Fibroblast of lung (primary cell): ENCODE measurements at regions not wholly inside any gene's neighbourhood (a gene's known extent, or its start where the extent isn't known, plus 50 kb on each side); places are given as distances from the start of the nearest gene placed in this dataset.
"Not testable (repeated sequence)": the region's sequence is repeated elsewhere in the genome, so short reads cannot be mapped to it uniquely, and the experiment has no call there.

Experiments
- EZH2 ChIP-seq: IDR thresholded peaks from 2 replicates; pipeline ENCODE4 v1.5.1; 2012; ENCODE audit warnings: low read length, control low read depth, mild to moderate bottlenecking; ENCODE audit errors: missing control alignments
- TF ChIP-seq, protein P1 (sequence below), 2 donors: IDR thresholded peaks in 1 of 2; conservative IDR thresholded peaks in 1 of 2; 1 replicate in 1 of 2; 2 replicates in 1 of 2; pipeline ENCODE4 v1.5.1; 2011 to 2012; ENCODE audit warnings: low read length in 2 of 2, control low read depth in 1 of 2, inconsistent platforms in 1 of 2, low read depth in 1 of 2, mild to moderate bottlenecking in 1 of 2

DNA sequence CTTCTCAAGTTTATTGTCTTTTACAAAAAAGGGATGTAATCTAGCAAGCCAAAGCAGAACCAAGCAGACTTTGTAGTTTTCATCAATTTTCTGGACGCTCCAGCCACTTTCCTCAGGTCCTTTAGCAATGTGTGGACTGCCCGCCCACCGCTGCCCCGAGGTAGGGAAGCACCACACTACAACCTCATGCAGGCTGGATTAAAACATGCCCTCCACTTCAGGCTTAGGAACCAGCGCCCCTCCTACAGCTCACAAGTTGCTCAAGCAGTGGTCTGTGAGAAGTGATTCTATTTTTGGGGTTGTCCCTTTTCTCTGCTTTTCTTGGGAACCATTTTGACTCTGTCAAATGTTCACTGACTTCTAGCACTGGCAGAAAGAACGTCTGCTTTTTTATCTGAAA, 111.2 kb upstream of the OR4F16 start:
- TF ChIP-seq, protein P1, sequence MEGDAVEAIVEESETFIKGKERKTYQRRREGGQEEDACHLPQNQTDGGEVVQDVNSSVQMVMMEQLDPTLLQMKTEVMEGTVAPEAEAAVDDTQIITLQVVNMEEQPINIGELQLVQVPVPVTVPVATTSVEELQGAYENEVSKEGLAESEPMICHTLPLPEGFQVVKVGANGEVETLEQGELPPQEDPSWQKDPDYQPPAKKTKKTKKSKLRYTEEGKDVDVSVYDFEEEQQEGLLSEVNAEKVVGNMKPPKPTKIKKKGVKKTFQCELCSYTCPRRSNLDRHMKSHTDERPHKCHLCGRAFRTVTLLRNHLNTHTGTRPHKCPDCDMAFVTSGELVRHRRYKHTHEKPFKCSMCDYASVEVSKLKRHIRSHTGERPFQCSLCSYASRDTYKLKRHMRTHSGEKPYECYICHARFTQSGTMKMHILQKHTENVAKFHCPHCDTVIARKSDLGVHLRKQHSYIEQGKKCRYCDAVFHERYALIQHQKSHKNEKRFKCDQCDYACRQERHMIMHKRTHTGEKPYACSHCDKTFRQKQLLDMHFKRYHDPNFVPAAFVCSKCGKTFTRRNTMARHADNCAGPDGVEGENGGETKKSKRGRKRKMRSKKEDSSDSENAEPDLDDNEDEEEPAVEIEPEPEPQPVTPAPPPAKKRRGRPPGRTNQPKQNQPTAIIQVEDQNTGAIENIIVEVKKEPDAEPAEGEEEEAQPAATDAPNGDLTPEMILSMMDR (conservative IDR thresholded peaks at IDR 0.05 in 1 of 2, IDR thresholded peaks at IDR 0.05 in 1 of 2; ENCODE audit: low read depth in 1 of 2, low read length in 2 of 2), result not testable (repeated sequence)
- TF ChIP-seq EZH2, result not testable (repeated sequence)
